Keratinocyte (primary cell): ENCODE measurements at regions not wholly inside any gene's neighbourhood (a gene's known extent, or its start where the extent isn't known, plus 50 kb on each side); places are given as distances from the start of the nearest gene placed in this dataset.

Experiments
- DNase-seq: peaks from one replicate; pipeline ENCODE4 v3.0.0-alpha.2; 2011; ENCODE audit warnings: low read depth, missing footprints, low spot score
- FAIRE-seq: peaks from 2 replicates; lab custom pipeline; 2011; peaks lifted over from hg19 to GRCh38; lab: Jason Lieb, UNC
- H2AFZ ChIP-seq: 2 replicates; pipeline ENCODE4 v1.6.0; 2012; ENCODE audit warnings: low read length, control low read depth, inconsistent platforms; ENCODE audit not compliant: control insufficient read depth
- H3K27ac ChIP-seq: 2 replicates; pipeline ENCODE4 v1.5.1; 2011; ENCODE audit warnings: low read length; ENCODE audit not compliant: control insufficient read depth, insufficient read depth
- H3K27me3 ChIP-seq: 3 replicates; pipeline ENCODE4 v1.6.0; 2011; ENCODE audit warnings: low read length; ENCODE audit not compliant: control insufficient read depth, insufficient read depth; ENCODE audit errors: extremely low read depth
- H3K36me3 ChIP-seq, 2 experiments: 2 replicates in 1 of 2; 3 replicates in 1 of 2; pipeline ENCODE4 v1.5.1; 2011; ENCODE audit warnings: low read length in 2 of 2, mild to moderate bottlenecking in 1 of 2; ENCODE audit not compliant: control insufficient read depth in 2 of 2, insufficient read depth in 2 of 2; ENCODE audit errors: extremely low read depth in 1 of 2
- H3K4me1 ChIP-seq: 3 replicates; pipeline ENCODE4 v1.5.1; 2011; ENCODE audit warnings: low read length; ENCODE audit not compliant: control insufficient read depth, insufficient read depth; ENCODE audit errors: extremely low read depth
- H3K4me2 ChIP-seq: 3 replicates; pipeline ENCODE4 v1.6.0; 2011; ENCODE audit warnings: low read depth, low read length; ENCODE audit not compliant: control insufficient read depth, insufficient read depth; ENCODE audit errors: extremely low read depth
- H3K4me3 ChIP-seq, 3 experiments: fragments of 200-600 bp in 1 of 3; sonication (generic) in 1 of 3; 2 replicates in 2 of 3; 3 replicates in 1 of 3; pipeline ENCODE4 v1.5.1; 2011 to 2016; ENCODE audit warnings: low read length in 3 of 3, mild to moderate bottlenecking in 3 of 3, control low read depth in 2 of 3, inconsistent platforms in 1 of 3, low read depth in 1 of 3, mixed read lengths in 1 of 3, mixed run types in 1 of 3, moderate library complexity in 1 of 3; ENCODE audit not compliant: control insufficient read depth in 2 of 3, insufficient read depth in 2 of 3; ENCODE audit errors: extremely low read depth in 1 of 3
- H3K79me2 ChIP-seq: 2 replicates; pipeline ENCODE4 v1.6.0; 2012; ENCODE audit warnings: low read length; ENCODE audit not compliant: control insufficient read depth, insufficient read depth
- H3K9ac ChIP-seq: 3 replicates; pipeline ENCODE4 v1.6.0; 2011; ENCODE audit warnings: low read length; ENCODE audit not compliant: control insufficient read depth, insufficient read depth; ENCODE audit errors: extremely low read depth
- H3K9me1 ChIP-seq: 3 replicates; pipeline ENCODE4 v1.6.0; 2011; ENCODE audit warnings: low read length; ENCODE audit not compliant: control insufficient read depth, insufficient read depth; ENCODE audit errors: extremely low read depth
- H3K9me3 ChIP-seq: 2 replicates; pipeline ENCODE4 v1.5.1; 2012; ENCODE audit warnings: low read depth, low read length; ENCODE audit not compliant: control insufficient read depth
- H4K20me1 ChIP-seq: 3 replicates; pipeline ENCODE4 v1.6.0; 2011; ENCODE audit warnings: low read length; ENCODE audit not compliant: control insufficient read depth, insufficient read depth; ENCODE audit errors: extremely low read depth
- CTCF ChIP-seq, 3 experiments: IDR thresholded peaks in 1 of 3; conservative IDR thresholded peaks in 1 of 3; optimal IDR thresholded peaks in 1 of 3; 2 replicates in 2 of 3; 3 replicates in 1 of 3; pipeline versions ENCODE3 to v1.5.1; 2011; ENCODE audit warnings: low read length in 3 of 3, mild to moderate bottlenecking in 3 of 3, moderate library complexity in 2 of 3, control low read depth in 1 of 3, inconsistent platforms in 1 of 3; ENCODE audit not compliant: insufficient read depth in 2 of 3; ENCODE audit errors: extremely low read depth in 1 of 3
- EZH2 ChIP-seq: IDR thresholded peaks from one replicate; pipeline ENCODE4 v1.6.1; 2012; ENCODE audit warnings: inconsistent platforms, mild to moderate bottlenecking, low read length, moderate library complexity
- dilution Hi-C: fragments of 300-500 bp; cut with MboI; formaldehyde crosslinking; loops from one replicate; pipeline ENCODE4 v1.7.0; 2020; ENCODE audit warnings: low sequenced_read_pairs; ENCODE audit not compliant: extremely low pct_ligation_motif_present

- no peaks in the 10 kb centered on the region for H3K79me2 ChIP-seq
- dilution Hi-C loops, result no loop called here
- H3K27ac ChIP-seq, result no peak overlapping the region
- no peak overlapping the region for H2AFZ ChIP-seq
- no peaks in the 10 kb centered on the region for H3K36me3 ChIP-seq
- no peaks in the 10 kb centered on the region for H3K9me3 ChIP-seq
- peaks cover 7% of the 10 kb centered on the region for H3K4me1 ChIP-seq
- H3K9ac ChIP-seq, result no peak overlapping the region
- no peaks in the 10 kb centered on the region for H3K9me1 ChIP-seq
- no peaks in the 10 kb centered on the region for H3K27me3 ChIP-seq
- no peaks in the 10 kb centered on the region for H4K20me1 ChIP-seq
- FAIRE-seq (peak; percentile 67), DNase-seq (peak; percentile 44)
- no peak for TF ChIP-seq CTCF (optimal IDR thresholded peaks at IDR 0.05 in 1 of 3, IDR thresholded peaks at IDR 0.05 in 1 of 3, conservative IDR thresholded peaks at IDR 0.05 in 1 of 3; ENCODE audit: extremely low read depth in 1 of 3, insufficient read depth in 2 of 3, low read length in 3 of 3)
- no peak for TF ChIP-seq EZH2
- H3K4me3 ChIP-seq, result no peak overlapping the region
- no peak overlapping the region for H3K4me2 ChIP-seq
Measured at GRCh38 chr3:73255609-73256029, 194.2 kb downstream of the EBLN2 start.

GRCh38 chr3:73257186-73257585 is 195.7 kb downstream of the EBLN2 start:
- Histone ChIP-seq H3K79me2 (no peaks in the 10 kb centered on the region), H3K9me1 (no peaks in the 10 kb centered on the region), H3K4me3 (no peak overlapping the region), H2AFZ (no peak overlapping the region), H3K4me2 (no peak overlapping the region), H3K9ac (no peak overlapping the region), H3K27ac (no peak overlapping the region), H3K27me3 (no peaks in the 10 kb centered on the region), H3K36me3 (no peaks in the 10 kb centered on the region), H3K9me3 (no peaks in the 10 kb centered on the region), H3K4me1 (peaks cover 7% of the 10 kb centered on the region), H4K20me1 (no peaks in the 10 kb centered on the region)
- no peak for TF ChIP-seq EZH2
- no peak for TF ChIP-seq CTCF (optimal IDR thresholded peaks at IDR 0.05 in 1 of 3, IDR thresholded peaks at IDR 0.05 in 1 of 3, conservative IDR thresholded peaks at IDR 0.05 in 1 of 3; ENCODE audit: extremely low read depth in 1 of 3, insufficient read depth in 2 of 3, low read length in 3 of 3)
- DNase-seq (no peak), FAIRE-seq (no peak)
- dilution Hi-C loops, result no loop called here
